H9 (cell line): ENCODE measurements at regions not wholly inside any gene's neighbourhood (a gene's known extent, or its start where the extent isn't known, plus 50 kb on each side); places are given as distances from the start of the nearest gene placed in this dataset.

Source experiments
- DNase-seq: peaks from one replicate; pipeline ENCODE4 v3.0.0-alpha.2; 2017
- H2AFZ ChIP-seq: one replicate; pipeline ENCODE4 v1.6.1; 2013; ENCODE audit warnings: mild to moderate bottlenecking, low read length, control low read depth, moderate library complexity
- H2AK5ac ChIP-seq: 2 replicates; pipeline ENCODE4 v1.6.1; 2013; ENCODE audit warnings: low read length, control low read depth, mixed read lengths; ENCODE audit not compliant: insufficient read length
- H2BK120ac ChIP-seq: one replicate; pipeline ENCODE4 v1.6.1; 2013; ENCODE audit warnings: low read depth, mild to moderate bottlenecking, low read length, control low read depth, inconsistent platforms; ENCODE audit not compliant: poor library complexity, severe bottlenecking
- H2BK12ac ChIP-seq: 2 replicates; pipeline ENCODE4 v1.6.1; 2013; ENCODE audit warnings: low read length, control low read depth, mixed read lengths, low read depth; ENCODE audit not compliant: insufficient read length
- H2BK15ac ChIP-seq: 2 replicates; pipeline ENCODE4 v1.6.1; 2013; ENCODE audit warnings: low read depth, low read length, control low read depth
- H2BK20ac ChIP-seq: one replicate; pipeline ENCODE4 v1.6.1; 2013; ENCODE audit warnings: low read depth, mild to moderate bottlenecking, low read length, control low read depth, inconsistent platforms; ENCODE audit not compliant: poor library complexity, severe bottlenecking
- H2BK5ac ChIP-seq: 2 replicates; pipeline ENCODE4 v1.6.1; 2013; ENCODE audit warnings: low read length, control low read depth, mixed read lengths; ENCODE audit not compliant: insufficient read length
- H3K14ac ChIP-seq: 2 replicates; pipeline ENCODE4 v1.6.1; 2013; ENCODE audit warnings: low read length, control low read depth; ENCODE audit not compliant: insufficient read depth
- H3K18ac ChIP-seq: 2 replicates; pipeline ENCODE4 v1.6.1; 2013; ENCODE audit warnings: low read depth, mild to moderate bottlenecking, mixed read lengths, low read length, control low read depth; ENCODE audit not compliant: insufficient read length
- H3K23ac ChIP-seq: 2 replicates; pipeline ENCODE4 v1.6.1; 2013; ENCODE audit warnings: low read length, control low read depth, mixed read lengths, low read depth; ENCODE audit not compliant: insufficient read length
- H3K23me2 ChIP-seq: 2 replicates; pipeline ENCODE4 v1.6.1; 2013; ENCODE audit warnings: low read depth, mild to moderate bottlenecking, mixed read lengths, low read length, control low read depth; ENCODE audit not compliant: insufficient read length, poor library complexity, severe bottlenecking
- H3K27ac ChIP-seq: 2 replicates; pipeline ENCODE4 v1.5.1; 2013; ENCODE audit warnings: low read length, control low read depth, mixed read lengths, low read depth; ENCODE audit not compliant: insufficient read length
- H3K27me3 ChIP-seq: 2 replicates; pipeline ENCODE4 v1.6.1; 2013; ENCODE audit warnings: low read length, control low read depth, inconsistent platforms; ENCODE audit not compliant: insufficient read depth
- H3K4ac ChIP-seq: 2 replicates; pipeline ENCODE4 v1.6.1; 2013; ENCODE audit warnings: low read depth, mild to moderate bottlenecking, control low read depth, inconsistent platforms, low read length, moderate library complexity
- H3K4me1 ChIP-seq: 2 replicates; pipeline ENCODE4 v1.6.1; 2013; ENCODE audit warnings: low read length, control low read depth, inconsistent platforms; ENCODE audit not compliant: insufficient read depth
- H3K4me2 ChIP-seq: 2 replicates; pipeline ENCODE4 v1.6.1; 2013; ENCODE audit warnings: low read length, control low read depth, mixed read lengths; ENCODE audit not compliant: insufficient read length, insufficient read depth
- H3K56ac ChIP-seq: 2 replicates; pipeline ENCODE4 v1.6.1; 2013; ENCODE audit warnings: low read depth, mild to moderate bottlenecking, mixed read lengths, low read length, control low read depth; ENCODE audit not compliant: insufficient read length
- H3K79me1 ChIP-seq: 2 replicates; pipeline ENCODE4 v1.6.1; 2013; ENCODE audit warnings: low read depth, mild to moderate bottlenecking, moderate library complexity, low read length, control low read depth, inconsistent platforms; ENCODE audit not compliant: insufficient read depth, poor library complexity, severe bottlenecking
- H3K79me2 ChIP-seq: 2 replicates; pipeline ENCODE4 v1.6.1; 2013; ENCODE audit warnings: low read length, control low read depth, inconsistent platforms; ENCODE audit not compliant: insufficient read depth
- H3K9ac ChIP-seq: 2 replicates; pipeline ENCODE4 v1.6.1; 2013; ENCODE audit warnings: low read length, control low read depth, mixed read lengths; ENCODE audit not compliant: insufficient read length; ENCODE audit errors: extremely low read depth
- H3K9me3 ChIP-seq: one replicate; pipeline ENCODE4 v1.6.1; 2013; ENCODE audit warnings: low read depth, low read length, inconsistent platforms; ENCODE audit not compliant: control insufficient read depth
- H3T11ph ChIP-seq: one replicate; pipeline ENCODE4 v1.6.1; 2013; ENCODE audit warnings: mild to moderate bottlenecking, low read length, control low read depth, inconsistent platforms
- H4K20me1 ChIP-seq: one replicate; pipeline ENCODE4 v1.6.1; 2013; ENCODE audit not compliant: control insufficient read depth, insufficient read length, insufficient read depth
- H4K5ac ChIP-seq: 2 replicates; pipeline ENCODE4 v1.6.1; 2013; ENCODE audit warnings: low read depth, mild to moderate bottlenecking, mixed read lengths, low read length, control low read depth; ENCODE audit not compliant: insufficient read length
- H4K8ac ChIP-seq: replicated peaks from 2 replicates; pipeline ENCODE4 v1.6.1; 2013; ENCODE audit warnings: low read length, control low read depth, mixed read lengths, low read depth; ENCODE audit not compliant: insufficient read length
- H4K91ac ChIP-seq: 2 replicates; pipeline ENCODE4 v1.6.1; 2013; ENCODE audit warnings: low read depth, mild to moderate bottlenecking, moderate library complexity, mixed read lengths, low read length, control low read depth; ENCODE audit not compliant: insufficient read length
- H3K27ac Mint-ChIP-seq, 3 experiments: 2 replicates in 2 of 3; 3 replicates in 1 of 3; pipeline ENCODE4 v1.8.0; 2020 to 2021; ENCODE audit warnings: mixed read lengths in 3 of 3, mild to moderate bottlenecking in 1 of 3, moderate library complexity in 1 of 3
- H3K27me3 Mint-ChIP-seq: 2 replicates; pipeline ENCODE4 v1.8.0; 2021; ENCODE audit warnings: low read depth, mild to moderate bottlenecking, moderate library complexity, mixed read lengths
- H3K36me3 Mint-ChIP-seq, 3 experiments: 2 replicates in 2 of 3; 3 replicates in 1 of 3; pipeline ENCODE4 v1.8.0; 2020 to 2021; ENCODE audit warnings: low read depth in 3 of 3, mixed read lengths in 3 of 3; ENCODE audit not compliant: insufficient read depth in 1 of 3
- H3K4me1 Mint-ChIP-seq, 2 experiments: 2 replicates each; pipeline ENCODE4 v1.8.0; 2020; ENCODE audit warnings: mixed read lengths in 2 of 2
- H3K4me3 Mint-ChIP-seq, 2 experiments: 2 replicates in 1 of 2; 3 replicates in 1 of 2; pipeline ENCODE4 v1.8.0; 2020 to 2021; ENCODE audit warnings: mild to moderate bottlenecking in 2 of 2, mixed read lengths in 2 of 2, moderate library complexity in 1 of 2
- H3K9me3 Mint-ChIP-seq, 2 experiments: 2 replicates in 1 of 2; 3 replicates in 1 of 2; pipeline ENCODE4 v1.8.0; 2020; ENCODE audit warnings: mild to moderate bottlenecking in 2 of 2, mixed read lengths in 2 of 2, moderate library complexity in 1 of 2
- WGBS: extraction: QIAGEN DNeasy Blood & Tissue Kit; methylation state at CpG from one replicate; pipeline ENCODE4 v1.1.7; 2013; ENCODE audit warnings: missing lambda C conversion rate, low lambda C conversion rate, mixed read lengths; ENCODE audit not compliant: insufficient read length; ENCODE audit errors: extremely low coverage; 5-methylcytosine and 5-hydroxymethylcytosine counted together
- TF ChIP-seq, protein P1 (sequence below): fragments of 200-600 bp; sonication (generic); conservative IDR thresholded peaks from 3 replicates; pipeline ENCODE4 v1.8.0; 2021; ENCODE audit warnings: antibody characterized with exemption, mild to moderate bottlenecking

DNA sequence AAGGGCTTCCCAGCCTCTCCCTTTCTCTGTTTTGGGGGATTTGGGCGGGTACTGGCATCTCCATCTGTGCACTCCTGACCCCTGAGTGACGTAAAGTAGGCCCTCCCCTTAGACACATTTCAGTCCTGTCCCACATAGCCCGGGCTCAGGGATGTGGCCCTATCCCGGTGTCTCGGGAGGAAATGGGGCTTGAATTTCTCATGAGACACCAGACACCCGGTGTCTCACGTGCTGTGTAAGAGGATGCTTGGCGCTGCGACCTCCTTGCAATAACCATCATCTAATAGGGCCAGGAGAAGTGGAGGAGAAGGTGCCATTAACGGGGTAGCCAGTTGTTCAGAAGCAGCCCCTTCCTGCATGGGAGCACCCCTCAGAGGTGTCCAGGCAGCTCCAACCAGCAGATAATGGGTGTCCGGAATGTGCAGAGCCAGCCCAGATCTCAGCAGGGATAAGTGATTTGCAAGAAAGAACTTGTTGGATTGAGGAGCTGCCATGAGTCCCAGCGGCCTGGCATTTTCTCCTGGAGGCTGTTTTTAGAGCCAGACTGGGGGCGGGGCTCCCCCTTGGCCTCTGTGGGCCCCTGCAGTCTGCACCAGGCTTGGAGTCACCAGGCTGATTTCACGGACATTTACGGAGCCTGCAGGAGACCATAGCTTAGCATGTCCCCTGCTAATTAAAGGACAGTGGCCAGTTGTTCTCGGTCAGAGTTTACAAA is 372.0 kb downstream of the PREX1 start:
- H3K27me3 Mint-ChIP-seq, result peaks cover 3% of the 10 kb centered on the region
- no peak overlapping the region for H2BK5ac ChIP-seq
- H3K9me3 ChIP-seq, result no peaks in the 10 kb centered on the region
- H3K23ac ChIP-seq, result no peak overlapping the region
- H3K27me3 ChIP-seq, result no peaks in the 10 kb centered on the region
- H3K79me1 ChIP-seq, result no peaks in the 10 kb centered on the region
- H3K23me2 ChIP-seq, result no peaks in the 10 kb centered on the region
- no peak overlapping the region for H3K14ac ChIP-seq
- peaks cover 2% of the 10 kb centered on the region; the same call in 1 of the 2 replicates for H3K4me1 ChIP-seq
- no peak overlapping the region for H2BK12ac ChIP-seq
- no peak overlapping the region for H3K4me2 ChIP-seq
- no peak overlapping the region for H3K9ac ChIP-seq
- H4K20me1 ChIP-seq, result no peaks in the 10 kb centered on the region
- H3K56ac ChIP-seq, result no peak overlapping the region
- no peaks in the 10 kb centered on the region for H3K36me3 Mint-ChIP-seq
- H4K8ac ChIP-seq, result no peak overlapping the region
- no peak overlapping the region for H2BK20ac ChIP-seq
- H3T11ph ChIP-seq, result no peak overlapping the region
- H2BK120ac ChIP-seq, result no peak overlapping the region
- H3K9me3 Mint-ChIP-seq, result no peaks in the 10 kb centered on the region; a peak in 1 of 5 replicates
- TF ChIP-seq, protein P1, sequence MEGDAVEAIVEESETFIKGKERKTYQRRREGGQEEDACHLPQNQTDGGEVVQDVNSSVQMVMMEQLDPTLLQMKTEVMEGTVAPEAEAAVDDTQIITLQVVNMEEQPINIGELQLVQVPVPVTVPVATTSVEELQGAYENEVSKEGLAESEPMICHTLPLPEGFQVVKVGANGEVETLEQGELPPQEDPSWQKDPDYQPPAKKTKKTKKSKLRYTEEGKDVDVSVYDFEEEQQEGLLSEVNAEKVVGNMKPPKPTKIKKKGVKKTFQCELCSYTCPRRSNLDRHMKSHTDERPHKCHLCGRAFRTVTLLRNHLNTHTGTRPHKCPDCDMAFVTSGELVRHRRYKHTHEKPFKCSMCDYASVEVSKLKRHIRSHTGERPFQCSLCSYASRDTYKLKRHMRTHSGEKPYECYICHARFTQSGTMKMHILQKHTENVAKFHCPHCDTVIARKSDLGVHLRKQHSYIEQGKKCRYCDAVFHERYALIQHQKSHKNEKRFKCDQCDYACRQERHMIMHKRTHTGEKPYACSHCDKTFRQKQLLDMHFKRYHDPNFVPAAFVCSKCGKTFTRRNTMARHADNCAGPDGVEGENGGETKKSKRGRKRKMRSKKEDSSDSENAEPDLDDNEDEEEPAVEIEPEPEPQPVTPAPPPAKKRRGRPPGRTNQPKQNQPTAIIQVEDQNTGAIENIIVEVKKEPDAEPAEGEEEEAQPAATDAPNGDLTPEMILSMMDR, result no peak
- DNase-seq, result no peak
- peak overlapping the region in 1 of 2 experiments; percentile 36; a peak in 1 of 5 replicates for H3K4me3 Mint-ChIP-seq
- H2BK15ac ChIP-seq, result no peak overlapping the region
- no peaks in the 10 kb centered on the region for H3K79me2 ChIP-seq
- H4K91ac ChIP-seq, result no peak overlapping the region
- H3K18ac ChIP-seq, result no peak overlapping the region
- H3K4me1 Mint-ChIP-seq, result peaks cover 32 to 41% of the 10 kb centered on the region in 2 experiments
- H2AFZ ChIP-seq, result no peak overlapping the region
- no peak overlapping the region for H4K5ac ChIP-seq
- WGBS, result no CpG with 5 or more reads among the region's 16 CpGs
- no peak overlapping the region for H3K27ac ChIP-seq
- peak overlapping the region in 1 of 3 experiments; percentile 26; a peak in 1 of 7 replicates for H3K27ac Mint-ChIP-seq
- no peak overlapping the region for H2AK5ac ChIP-seq
- H3K4ac ChIP-seq, result no peak overlapping the region
